CD14-positive monocyte (primary cell): ENCODE measurements at regions not wholly inside any gene's neighbourhood (a gene's known extent, or its start where the extent isn't known, plus 50 kb on each side); places are given as distances from the start of the nearest gene placed in this dataset.

Experiments used
- DNase-seq, 3 donors: peaks; one replicate each; pipeline ENCODE4 v3.0.0-alpha.2; 2011 to 2022
- H2AFZ ChIP-seq: 2 replicates; pipeline ENCODE4 v1.6.0; 2012; ENCODE audit warnings: mild to moderate bottlenecking, low read depth, low read length, inconsistent platforms; ENCODE audit not compliant: insufficient read depth, poor library complexity, severe bottlenecking
- H3K27ac ChIP-seq, 2 donors: 1 replicate in 1 of 2; 2 replicates in 1 of 2; pipeline ENCODE4 v1.5.1; 2012 to 2013; ENCODE audit warnings: low read length in 2 of 2, control low read depth in 1 of 2, inconsistent platforms in 1 of 2, low read depth in 1 of 2, mild to moderate bottlenecking in 1 of 2
- H3K27me3 ChIP-seq, 2 donors: one replicate each; pipeline versions ENCODE4 v1.6.0 to v1.6.1; 2011 to 2013; ENCODE audit warnings: low read length in 2 of 2; ENCODE audit not compliant: control insufficient read depth in 2 of 2, insufficient read depth in 2 of 2
- H3K36me3 ChIP-seq, 2 donors: replicated peaks in 1 of 2; 1 replicate in 1 of 2; 2 replicates in 1 of 2; pipeline versions ENCODE4 v1.5.1 to v1.6.1; 2012 to 2013; ENCODE audit warnings: low read length in 2 of 2, control low read depth in 1 of 2, inconsistent platforms in 1 of 2, mild to moderate bottlenecking in 1 of 2; ENCODE audit not compliant: insufficient read depth in 2 of 2, control insufficient read depth in 1 of 2
- H3K4me1 ChIP-seq, 2 donors: 1 replicate in 1 of 2; 2 replicates in 1 of 2; pipeline versions ENCODE4 v1.5.1 to v1.6.1; 2012 to 2013; ENCODE audit warnings: low read length in 2 of 2, control low read depth in 1 of 2, inconsistent platforms in 1 of 2, mild to moderate bottlenecking in 1 of 2, moderate library complexity in 1 of 2; ENCODE audit not compliant: insufficient read depth in 2 of 2, control insufficient read depth in 1 of 2
- H3K4me2 ChIP-seq: replicated peaks from 2 replicates; pipeline ENCODE3; 2012; ENCODE audit warnings: low read length, moderate library complexity, mild to moderate bottlenecking; ENCODE audit not compliant: poor library complexity, severe bottlenecking; ENCODE audit errors: extremely low read depth
- H3K4me3 ChIP-seq, 3 experiments: fragments of 200-600 bp in 1 of 3; sonication (generic) in 1 of 3; replicated peaks in 1 of 3; 1 replicate in 2 of 3; 2 replicates in 1 of 3; pipeline ENCODE4 v1.5.1; 2011 to 2013; ENCODE audit warnings: low read length in 3 of 3, mild to moderate bottlenecking in 3 of 3, control low read depth in 2 of 3, low read depth in 2 of 3, inconsistent platforms in 1 of 3, moderate library complexity in 1 of 3
- H3K79me2 ChIP-seq: 2 replicates; pipeline ENCODE4 v1.6.0; 2012; ENCODE audit warnings: mild to moderate bottlenecking, control low read depth, inconsistent platforms, low read length, moderate library complexity; ENCODE audit not compliant: insufficient read depth
- H3K9ac ChIP-seq: 2 replicates; pipeline ENCODE4 v1.6.0; 2017; ENCODE audit warnings: low read length, mild to moderate bottlenecking; ENCODE audit not compliant: insufficient read depth, poor library complexity, severe bottlenecking
- H3K9me3 ChIP-seq, 2 donors: replicated peaks in 1 of 2; 1 replicate in 1 of 2; 2 replicates in 1 of 2; pipeline versions ENCODE4 v1.5.1 to v1.6.1; 2012 to 2013; ENCODE audit warnings: low read length in 2 of 2, control low read depth in 1 of 2; ENCODE audit not compliant: control insufficient read depth in 1 of 2, insufficient read depth in 1 of 2
- H4K20me1 ChIP-seq: 2 replicates; pipeline ENCODE4 v1.6.0; 2012; ENCODE audit warnings: mild to moderate bottlenecking, low read length, control low read depth, moderate library complexity; ENCODE audit not compliant: insufficient read depth
- H3K27ac Mint-ChIP-seq, 7 donors: one replicate each; pipeline ENCODE4 v1.8.0; 2020; ENCODE audit warnings: mild to moderate bottlenecking in 7 of 7, mixed read lengths in 7 of 7, moderate library complexity in 6 of 7, inconsistent platforms in 2 of 7
- H3K27me3 Mint-ChIP-seq, 3 donors: one replicate each; pipeline ENCODE4 v1.8.0; 2021 to 2022; ENCODE audit warnings: low read depth in 3 of 3, mild to moderate bottlenecking in 3 of 3, mixed read lengths in 3 of 3, moderate library complexity in 3 of 3, inconsistent platforms in 1 of 3
- H3K36me3 Mint-ChIP-seq, 2 donors: one replicate each; pipeline ENCODE4 v1.8.0; 2020; ENCODE audit warnings: mixed read lengths in 2 of 2, inconsistent platforms in 1 of 2, mild to moderate bottlenecking in 1 of 2
- H3K4me1 Mint-ChIP-seq: one replicate; pipeline ENCODE4 v1.8.0; 2020; ENCODE audit warnings: mild to moderate bottlenecking, mixed read lengths
- H3K4me3 Mint-ChIP-seq, 2 donors: one replicate each; pipeline ENCODE4 v1.8.0; 2020; ENCODE audit warnings: mild to moderate bottlenecking in 2 of 2, mixed read lengths in 2 of 2, moderate library complexity in 1 of 2
- H3K9me3 Mint-ChIP-seq, 7 donors: one replicate each; pipeline ENCODE4 v1.8.0; 2020 to 2022; ENCODE audit warnings: mixed read lengths in 7 of 7, mild to moderate bottlenecking in 6 of 7, moderate library complexity in 6 of 7, inconsistent platforms in 2 of 7
- CTCF ChIP-seq: fragments of 200-600 bp; IDR thresholded peaks from one replicate; pipeline ENCODE4 v1.8.0; 2022; ENCODE audit warnings: antibody characterized with exemption, mild to moderate bottlenecking
- whole genome bisulfite sequencing: methylation state at CpG from one replicate; pipeline ENCODE4 v1.1.5; 2013; ENCODE audit warnings: missing lambda C conversion rate; ENCODE audit not compliant: insufficient coverage; 5-methylcytosine and 5-hydroxymethylcytosine counted together
- intact Hi-C, 2 donors: fragments of 100-400 bp; cut with micrococcal nuclease; formaldehyde crosslinking; loops; one replicate each; pipeline versions ENCODE4 v1.15.0 to v1.15.1; 2023

GRCh38 chr11:70851308-70851707 lies 401.1 kb downstream of the SHANK2 start:
- Histone ChIP-seq H3K4me3 (no peak overlapping the region), H2AFZ (no peak overlapping the region), H3K9ac (no peak overlapping the region), H3K79me2 (no peaks in the 10 kb centered on the region), H3K27me3 (no peaks in the 10 kb centered on the region), H3K9me3 (no peaks in the 10 kb centered on the region), H3K36me3 (no peaks in the 10 kb centered on the region), H3K4me1 (no peaks in the 10 kb centered on the region), H3K4me2 (no peak overlapping the region), H4K20me1 (no peaks in the 10 kb centered on the region), H3K27ac (no peak overlapping the region)
- Mint-ChIP-seq H3K27me3 (peaks cover 3 to 10% (median 8%) of the 10 kb centered on the region in 3 donors), H3K36me3 (no peaks in the 10 kb centered on the region), H3K27ac (no peak overlapping the region), H3K9me3 (peaks cover 0 to 2% (median 0%) of the 10 kb centered on the region in 7 donors), H3K4me3 (no peak overlapping the region), H3K4me1 (no peaks in the 10 kb centered on the region)
- no peak for TF ChIP-seq CTCF
- intact Hi-C loops, result no loop called here
- WGBS, result 86% methylated on average over 1 of the region's 3 CpGs
- DNase-seq, result no peak

GRCh38 chr11:70851907-70852306 lies 400.5 kb downstream of the SHANK2 start:
- H3K27ac Mint-ChIP-seq, result no peak overlapping the region

More at GRCh38 chr11:70851907-70852306, 400.5 kb downstream of the SHANK2 start:
- H3K36me3 ChIP-seq, result no peaks in the 10 kb centered on the region
- intact Hi-C loops, result no loop called here
- H3K4me2 ChIP-seq, result no peak overlapping the region
- H3K4me3 Mint-ChIP-seq, result no peak overlapping the region
- no peaks in the 10 kb centered on the region for H3K79me2 ChIP-seq
- no peak for DNase-seq
- H2AFZ ChIP-seq, result no peak overlapping the region
- H3K4me1 Mint-ChIP-seq, result no peaks in the 10 kb centered on the region
- no peak overlapping the region for H3K4me3 ChIP-seq
- H4K20me1 ChIP-seq, result no peaks in the 10 kb centered on the region
- no peaks in the 10 kb centered on the region for H3K9me3 ChIP-seq
- peaks cover 0 to 2% (median 0%) of the 10 kb centered on the region in 7 donors for H3K9me3 Mint-ChIP-seq
- no peaks in the 10 kb centered on the region for H3K4me1 ChIP-seq
- H3K36me3 Mint-ChIP-seq, result no peaks in the 10 kb centered on the region
- H3K27me3 ChIP-seq, result no peaks in the 10 kb centered on the region
- peaks cover 3 to 9% (median 8%) of the 10 kb centered on the region in 3 donors for H3K27me3 Mint-ChIP-seq
- TF ChIP-seq CTCF, result no peak
- WGBS, result 94% methylated on average over 7 of the region's 10 CpGs
- no peak overlapping the region for H3K27ac ChIP-seq
- H3K9ac ChIP-seq, result no peak overlapping the region
